ENCODE measurements at regions not wholly inside any gene's neighbourhood (a gene's known extent, or its start where the extent isn't known, plus 50 kb on each side); places are given as distances from the start of the nearest gene placed in this dataset.

DNA sequence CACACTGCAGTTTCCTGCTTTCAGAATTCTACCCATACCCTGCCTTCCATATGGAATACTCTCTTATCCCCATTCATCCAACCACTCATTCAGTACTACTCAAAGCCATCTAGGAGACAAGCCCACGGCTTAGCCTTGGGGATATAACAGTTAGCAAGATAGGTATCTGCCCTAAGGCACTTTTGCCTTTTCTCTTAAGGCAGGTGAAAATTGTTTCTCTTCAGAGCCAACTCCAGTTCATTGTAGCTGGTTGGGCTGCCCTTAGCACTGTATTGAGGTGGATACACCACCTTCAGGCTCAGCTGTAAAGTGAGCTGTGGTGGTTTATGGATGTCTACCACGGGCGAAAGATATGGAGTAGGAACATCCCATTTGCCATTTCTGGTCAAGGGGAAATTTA lies 729.7 kb upstream of the TBX3 start:
- H3K4me3 ChIP-seq (replicated peaks in 1 of 2; ENCODE audit: low read depth in 2 of 2, low read length in 2 of 2): no peak overlapping the region
- DNase-seq (ENCODE audit: low read depth in 2 of 2): no peak
- TF ChIP-seq, protein P1, sequence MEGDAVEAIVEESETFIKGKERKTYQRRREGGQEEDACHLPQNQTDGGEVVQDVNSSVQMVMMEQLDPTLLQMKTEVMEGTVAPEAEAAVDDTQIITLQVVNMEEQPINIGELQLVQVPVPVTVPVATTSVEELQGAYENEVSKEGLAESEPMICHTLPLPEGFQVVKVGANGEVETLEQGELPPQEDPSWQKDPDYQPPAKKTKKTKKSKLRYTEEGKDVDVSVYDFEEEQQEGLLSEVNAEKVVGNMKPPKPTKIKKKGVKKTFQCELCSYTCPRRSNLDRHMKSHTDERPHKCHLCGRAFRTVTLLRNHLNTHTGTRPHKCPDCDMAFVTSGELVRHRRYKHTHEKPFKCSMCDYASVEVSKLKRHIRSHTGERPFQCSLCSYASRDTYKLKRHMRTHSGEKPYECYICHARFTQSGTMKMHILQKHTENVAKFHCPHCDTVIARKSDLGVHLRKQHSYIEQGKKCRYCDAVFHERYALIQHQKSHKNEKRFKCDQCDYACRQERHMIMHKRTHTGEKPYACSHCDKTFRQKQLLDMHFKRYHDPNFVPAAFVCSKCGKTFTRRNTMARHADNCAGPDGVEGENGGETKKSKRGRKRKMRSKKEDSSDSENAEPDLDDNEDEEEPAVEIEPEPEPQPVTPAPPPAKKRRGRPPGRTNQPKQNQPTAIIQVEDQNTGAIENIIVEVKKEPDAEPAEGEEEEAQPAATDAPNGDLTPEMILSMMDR (IDR thresholded peaks at IDR 0.05; ENCODE audit: low read depth, low read length): no peak

DNA sequence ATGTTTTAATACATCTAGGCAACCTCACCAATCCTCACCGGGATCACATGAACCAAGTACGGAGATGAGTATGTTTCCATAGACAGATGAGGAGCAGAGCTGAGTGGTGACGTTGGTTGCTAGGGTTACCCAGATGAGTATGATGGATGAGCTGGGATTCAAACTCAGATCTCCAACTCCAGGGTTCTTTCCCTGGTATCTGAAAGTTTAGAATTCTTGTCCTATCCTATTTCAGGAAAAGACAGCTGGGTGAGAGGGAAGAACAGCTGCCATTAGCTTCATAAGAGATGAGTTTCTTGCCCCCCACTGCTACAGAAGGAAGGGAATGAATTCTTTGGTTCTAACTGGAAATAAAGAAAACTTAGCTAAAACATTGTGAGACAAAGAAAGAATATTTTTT lies 728.9 kb upstream of the TBX3 start:
- no peak for DNase-seq (ENCODE audit: low read depth in 2 of 2)
- H3K4me3 ChIP-seq (replicated peaks in 1 of 2; ENCODE audit: low read depth in 2 of 2, low read length in 2 of 2): no peak overlapping the region
- TF ChIP-seq, protein P1 (IDR thresholded peaks at IDR 0.05; ENCODE audit: low read depth, low read length): no peak

DNA sequence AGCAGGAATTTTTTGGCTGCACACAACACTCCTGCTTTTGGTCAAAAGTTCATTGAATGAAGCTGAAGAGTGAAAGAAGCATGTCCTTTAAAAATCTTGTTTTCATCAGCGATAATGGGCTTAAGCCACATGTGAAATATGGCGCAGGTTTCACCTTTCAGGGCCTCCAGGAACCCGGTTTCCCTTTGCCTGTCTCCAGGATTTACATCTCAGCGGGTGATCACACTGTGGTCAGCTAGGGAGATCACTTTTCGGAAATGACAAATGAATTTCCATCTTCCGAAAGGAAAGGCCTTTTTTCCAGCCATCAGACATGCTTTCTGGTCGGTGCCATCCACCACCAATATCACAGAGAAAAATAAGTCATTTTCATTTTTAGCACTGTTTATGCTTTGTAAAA lies 727.1 kb upstream of the TBX3 start:
- TF ChIP-seq, protein P1 (IDR thresholded peaks at IDR 0.05; ENCODE audit: low read depth, low read length): no peak
- no peak for DNase-seq (ENCODE audit: low read depth in 2 of 2)
- no peak overlapping the region for H3K4me3 ChIP-seq (replicated peaks in 1 of 2; ENCODE audit: low read depth in 2 of 2, low read length in 2 of 2)

DNA sequence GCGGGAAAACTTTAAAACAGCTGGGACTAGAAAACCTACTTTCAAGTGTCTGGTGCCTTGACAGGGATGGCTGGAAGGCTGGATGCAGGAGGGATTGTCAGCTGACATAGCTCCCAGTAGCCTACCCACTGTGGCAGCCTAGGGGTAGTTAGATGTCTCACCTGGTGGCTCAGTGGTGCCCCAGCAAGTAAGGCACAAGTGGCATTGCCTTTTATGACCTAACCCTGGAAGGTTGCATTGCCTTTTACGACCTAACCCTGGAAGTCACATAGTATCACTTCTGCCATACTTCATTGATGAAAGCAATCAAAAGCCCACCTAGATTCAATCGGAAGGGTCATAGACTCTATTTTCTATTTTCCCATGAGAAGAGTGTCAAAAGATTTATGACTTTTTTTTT lies 724.7 kb upstream of the TBX3 start:
- H3K4me3 ChIP-seq (replicated peaks in 1 of 2; ENCODE audit: low read depth in 2 of 2, low read length in 2 of 2): no peak overlapping the region
- no peak for DNase-seq (ENCODE audit: low read depth in 2 of 2)
- TF ChIP-seq, protein P1 (IDR thresholded peaks at IDR 0.05; ENCODE audit: low read depth, low read length): no peak

DNA sequence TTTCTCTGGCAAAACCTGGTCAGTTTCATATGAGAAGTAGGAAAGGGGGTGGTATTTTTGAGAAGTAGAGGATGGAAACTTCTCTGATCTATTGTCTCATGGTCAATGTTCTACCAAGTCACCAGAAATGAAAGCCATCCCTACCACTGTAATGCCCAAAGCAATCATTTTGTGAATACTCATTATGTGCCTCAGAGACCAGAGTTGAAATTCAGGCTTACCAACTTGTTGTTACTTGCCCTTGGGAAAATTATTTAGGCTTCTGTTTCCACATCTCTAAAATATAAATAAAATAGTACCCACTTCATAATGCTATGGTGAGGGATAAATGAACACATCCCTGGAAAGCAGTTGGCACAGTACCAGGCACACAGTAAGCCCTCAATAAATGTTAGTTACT lies 723.7 kb upstream of the TBX3 start:
- DNase-seq (ENCODE audit: low read depth in 2 of 2): no peak
- TF ChIP-seq, protein P1 (IDR thresholded peaks at IDR 0.05; ENCODE audit: low read depth, low read length): no peak
- H3K4me3 ChIP-seq (replicated peaks in 1 of 2; ENCODE audit: low read depth in 2 of 2, low read length in 2 of 2): no peak overlapping the region

DNA sequence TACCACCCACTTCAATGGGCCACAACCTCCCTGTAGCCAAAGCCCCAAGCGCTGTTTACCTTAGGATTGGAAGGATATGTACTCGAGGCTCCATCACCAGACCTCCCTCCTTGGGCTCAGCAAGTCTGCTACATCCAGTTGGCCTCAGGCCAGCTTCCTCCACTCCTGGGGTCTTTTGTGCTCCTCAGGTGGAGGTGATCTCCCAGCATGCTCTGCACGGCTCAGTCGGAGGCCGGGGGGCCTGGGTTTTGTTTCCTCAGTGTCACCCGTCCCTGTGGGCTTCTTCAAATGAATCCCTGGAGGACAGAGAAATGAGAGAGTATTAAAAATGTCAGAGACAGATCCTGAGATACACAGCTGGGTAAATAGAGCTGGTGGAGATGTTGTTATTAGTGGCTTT lies 723.1 kb upstream of the TBX3 start:
- no peak for DNase-seq (ENCODE audit: low read depth in 2 of 2)
- H3K4me3 ChIP-seq (replicated peaks in 1 of 2; ENCODE audit: low read depth in 2 of 2, low read length in 2 of 2): no peak overlapping the region
- TF ChIP-seq, protein P1 (IDR thresholded peaks at IDR 0.05; ENCODE audit: low read depth, low read length): no peak

DNA sequence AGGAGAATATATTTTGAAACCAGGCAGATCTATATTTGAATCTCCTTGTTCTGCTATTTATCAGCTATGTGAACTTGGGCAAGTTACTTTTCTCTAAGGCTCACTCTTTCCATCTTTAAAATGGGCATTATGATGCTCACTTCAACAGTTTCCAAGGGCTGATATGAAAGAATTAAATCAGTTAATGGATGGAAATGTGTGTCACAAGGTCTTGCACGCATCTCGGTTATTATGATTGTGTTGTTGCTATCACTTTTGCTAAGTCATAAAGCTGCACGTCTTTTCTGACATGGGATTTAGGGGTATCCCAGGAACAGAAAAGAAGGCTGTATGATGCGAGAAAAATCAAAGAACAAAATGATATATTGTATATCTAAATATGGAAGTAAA lies 721.5 kb upstream of the TBX3 start:
- TF ChIP-seq, protein P1 (IDR thresholded peaks at IDR 0.05; ENCODE audit: low read depth, low read length): no peak
- no peak overlapping the region for H3K4me3 ChIP-seq (replicated peaks in 1 of 2; ENCODE audit: low read depth in 2 of 2, low read length in 2 of 2)
- DNase-seq (ENCODE audit: low read depth in 2 of 2): no peak
